ENCODE measurements at regions not wholly inside any gene's neighbourhood (a gene's known extent, or its start where the extent isn't known, plus 50 kb on each side); places are given as distances from the start of the nearest gene placed in this dataset.

DNA sequence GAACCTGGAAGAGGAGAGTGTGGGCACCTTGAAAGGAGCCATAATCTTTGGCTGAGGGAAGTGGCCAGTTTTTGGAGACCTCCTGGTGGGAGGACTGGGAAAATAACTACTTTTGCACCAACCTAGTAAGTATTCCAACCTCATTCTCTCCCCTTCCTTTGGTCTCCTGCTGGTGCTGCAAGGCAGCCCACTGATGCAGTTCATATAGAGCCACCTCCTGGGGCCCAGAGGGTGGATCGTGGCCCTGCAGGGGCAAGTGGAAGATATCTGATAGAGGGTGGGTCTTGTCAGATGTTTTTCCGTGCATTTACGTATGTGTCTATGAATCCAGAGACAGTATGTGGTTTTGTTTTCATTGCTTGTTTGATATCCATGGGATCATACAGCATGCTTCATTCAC is 172.8 kb upstream of the PITX1 start:
- no peak overlapping the region for H3K4me3 Mint-ChIP-seq
- peaks cover 8% of the 10 kb centered on the region for H3K9me3 Mint-ChIP-seq
- ChIA-PET CTCF (no interaction called here), POLR2A (no interaction called here)
- no peaks in the 10 kb centered on the region for H3K4me1 Mint-ChIP-seq
- DNase-seq, result no peak
- peaks cover 3% of the 10 kb centered on the region for H3K36me3 Mint-ChIP-seq (ENCODE audit: low read depth)
- H3K27me3 Mint-ChIP-seq, result peaks cover 36% of the 10 kb centered on the region
- no peak overlapping the region for H3K27ac Mint-ChIP-seq

DNA sequence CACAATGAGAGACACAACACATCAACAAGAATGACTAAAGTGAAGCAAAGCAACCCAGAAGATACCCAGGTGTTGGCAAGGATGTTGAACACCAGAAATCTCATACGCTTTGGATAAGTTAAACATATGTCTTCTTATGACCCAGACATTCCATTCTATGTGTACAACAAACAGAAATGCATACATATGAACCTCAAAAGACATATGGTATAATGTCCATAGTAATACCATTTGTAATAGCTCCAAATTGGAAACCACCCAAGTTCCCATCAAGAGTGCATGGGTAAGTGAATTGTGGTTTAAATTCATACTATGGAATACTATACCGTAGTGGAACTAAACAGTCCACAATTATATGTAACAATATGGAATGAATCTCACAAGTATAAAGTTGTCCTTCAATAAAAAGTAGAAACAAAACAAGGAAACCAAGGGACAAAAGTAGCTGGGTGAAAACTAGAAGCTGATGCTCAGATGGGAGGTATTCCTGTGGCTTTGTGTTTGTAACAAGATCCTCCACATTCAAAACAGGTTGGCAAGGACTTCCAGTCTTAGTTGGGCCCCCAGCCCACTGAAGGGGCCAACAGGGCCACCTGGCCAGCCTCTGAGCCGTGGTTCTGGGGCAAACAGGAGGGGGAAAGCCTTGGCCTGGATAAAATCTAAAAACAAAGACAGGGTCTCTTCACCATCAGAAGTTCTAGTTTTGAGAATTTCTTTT is 171.8 kb upstream of the PITX1 start:
- Mint-ChIP-seq H3K27ac (no peak overlapping the region), H3K4me3 (no peak overlapping the region), H3K36me3 (ENCODE audit: low read depth) (peaks cover 3% of the 10 kb centered on the region), H3K9me3 (peaks cover 8% of the 10 kb centered on the region), H3K27me3 (peaks cover 40% of the 10 kb centered on the region), H3K4me1 (no peaks in the 10 kb centered on the region)
- CTCF ChIA-PET, result no interaction called here
- DNase-seq, result no peak
- POLR2A ChIA-PET, result no interaction called here

GRCh38 chr5:135204151-135204600 is 170.1 kb upstream of the PITX1 start:
- no peak overlapping the region for H3K27ac Mint-ChIP-seq
- H3K27me3 Mint-ChIP-seq, result peaks cover 46% of the 10 kb centered on the region
- POLR2A ChIA-PET, result no interaction called here

DNA sequence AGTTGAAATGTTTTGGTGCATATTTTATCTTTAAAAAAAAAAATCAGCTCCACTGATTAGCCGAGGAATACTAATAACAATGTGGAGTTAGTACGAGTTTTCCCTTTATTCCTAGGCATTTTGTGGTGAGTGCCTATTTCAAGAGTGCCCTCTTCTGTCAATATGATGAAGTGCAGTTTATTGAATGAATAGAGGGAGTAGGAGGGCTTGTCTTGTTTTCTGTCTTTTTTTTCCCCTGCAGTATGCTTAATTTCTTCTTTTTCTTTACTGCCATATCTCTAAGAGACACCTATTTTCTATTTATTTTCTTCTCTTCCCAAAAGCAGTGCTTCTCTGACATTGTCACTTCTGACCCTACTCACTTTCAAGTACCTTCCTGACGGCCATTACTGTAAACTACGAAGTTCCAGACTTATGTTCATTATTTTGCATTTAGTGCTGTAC is 169.6 kb upstream of the PITX1 start:
- Mint-ChIP-seq H3K27me3 (peaks cover 50% of the 10 kb centered on the region), H3K4me3 (no peak overlapping the region), H3K27ac (no peak overlapping the region), H3K9me3 (peaks cover 8% of the 10 kb centered on the region), H3K4me1 (no peaks in the 10 kb centered on the region), H3K36me3 (ENCODE audit: low read depth) (peaks cover 3% of the 10 kb centered on the region)
- CTCF ChIA-PET, result interaction anchor here (0.6 to 1.2 kb wide), 3 partner anchors 18 to 596 kb away, joined by 3 to 4 read pairs (median 3); no protein-coding TSS in a partner anchor
- DNase-seq, result no peak
- POLR2A ChIA-PET, result no interaction called here

More at GRCh38 chr5:135204151-135204600, 170.1 kb upstream of the PITX1 start:
- H3K36me3 Mint-ChIP-seq (ENCODE audit: low read depth), result peaks cover 3% of the 10 kb centered on the region
- peaks cover 8% of the 10 kb centered on the region for H3K9me3 Mint-ChIP-seq
- H3K4me3 Mint-ChIP-seq, result no peak overlapping the region
- no peaks in the 10 kb centered on the region for H3K4me1 Mint-ChIP-seq
- no peak for DNase-seq
- CTCF ChIA-PET, result interaction anchor here (1.0 to 1.2 kb wide), 2 partner anchors 37 to 61 kb away, joined by 3 read pairs; no protein-coding TSS in a partner anchor

- Mint-ChIP-seq H3K4me3 (no peak overlapping the region), H3K4me1 (no peaks in the 10 kb centered on the region), H3K27ac (no peak overlapping the region), H3K36me3 (ENCODE audit: low read depth) (peaks cover 3% of the 10 kb centered on the region), H3K9me3 (peaks cover 8% of the 10 kb centered on the region), H3K27me3 (peaks cover 52% of the 10 kb centered on the region)
- ChIA-PET POLR2A (no interaction called here), CTCF (interaction anchor here (0.6 to 2.0 kb wide), 3 partner anchors 12 to 595 kb away, joined by 3 to 6 read pairs (median 4); no protein-coding TSS in a partner anchor)
- DNase-seq, result no peak
These were observed 169.0 kb upstream of the PITX1 start for GRCh38 chr5:135203019-135203418.

- DNase-seq, result no peak
- H3K4me1 Mint-ChIP-seq, result no peaks in the 10 kb centered on the region
- ChIA-PET POLR2A (no interaction called here), CTCF (no interaction called here)
- no peak overlapping the region for H3K27ac Mint-ChIP-seq
- peaks cover 3% of the 10 kb centered on the region for H3K36me3 Mint-ChIP-seq (ENCODE audit: low read depth)
- H3K9me3 Mint-ChIP-seq, result peaks cover 8% of the 10 kb centered on the region
- H3K27me3 Mint-ChIP-seq, result peaks cover 69% of the 10 kb centered on the region
- no peak overlapping the region for H3K4me3 Mint-ChIP-seq
These were observed 165.9 kb upstream of the PITX1 start for GRCh38 chr5:135199919-135200318.

- Mint-ChIP-seq H3K9me3 (no peaks in the 10 kb centered on the region), H3K36me3 (ENCODE audit: low read depth) (no peaks in the 10 kb centered on the region), H3K27me3 (peaks cover 77% of the 10 kb centered on the region), H3K4me1 (no peaks in the 10 kb centered on the region), H3K27ac (no peak overlapping the region), H3K4me3 (no peak overlapping the region)
- ChIA-PET CTCF (no interaction called here), POLR2A (no interaction called here)
- DNase-seq, result no peak
These were observed 162.5 kb upstream of the PITX1 start for GRCh38 chr5:135196483-135196882.

GRCh38 chr5:135195270-135195608 is 161.2 kb upstream of the PITX1 start:
- H3K36me3 Mint-ChIP-seq (ENCODE audit: low read depth), result no peaks in the 10 kb centered on the region
- ChIA-PET POLR2A (no interaction called here), CTCF (no interaction called here)
- no peaks in the 10 kb centered on the region for H3K9me3 Mint-ChIP-seq
- no peak overlapping the region for H3K4me3 Mint-ChIP-seq
- H3K4me1 Mint-ChIP-seq, result peaks cover 2% of the 10 kb centered on the region
- H3K27me3 Mint-ChIP-seq, result peaks cover 82% of the 10 kb centered on the region
- no peak overlapping the region for H3K27ac Mint-ChIP-seq
- DNase-seq, result no peak

DNA sequence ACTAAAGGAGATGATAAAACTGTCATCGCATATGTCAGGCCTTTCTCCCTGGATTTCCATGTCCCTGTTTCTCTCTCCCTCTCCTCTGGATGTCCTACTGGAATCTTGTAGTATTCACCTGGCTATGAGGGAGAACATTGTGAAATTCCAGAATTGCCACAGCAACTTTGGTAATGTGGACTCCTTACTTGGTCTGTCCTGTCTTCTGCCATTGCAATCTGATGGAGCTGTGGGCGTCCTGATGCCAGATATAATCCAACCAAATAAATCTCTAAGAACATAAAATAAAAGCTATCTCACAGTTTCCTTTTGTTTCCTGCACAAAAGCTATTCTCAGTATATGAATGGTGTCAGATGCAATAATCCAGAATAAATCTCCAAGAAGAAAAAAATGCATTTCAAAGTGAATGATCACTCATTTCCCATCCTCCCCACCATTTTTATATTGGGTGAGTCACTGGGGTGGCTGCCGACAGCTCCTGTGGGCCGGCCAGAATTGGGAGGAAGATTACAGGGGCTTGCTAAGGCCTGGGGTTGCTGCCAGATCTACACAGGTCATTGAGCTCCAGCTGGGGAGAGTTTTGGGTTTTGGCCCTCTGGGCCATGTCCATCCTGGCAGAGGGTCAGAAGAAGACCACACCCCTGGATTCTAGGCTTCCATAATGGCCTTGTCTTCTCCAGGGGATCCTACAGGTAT is 160.7 kb upstream of the PITX1 start:
- peaks cover 2% of the 10 kb centered on the region for H3K4me1 Mint-ChIP-seq
- CTCF ChIA-PET, result no interaction called here
- H3K9me3 Mint-ChIP-seq, result no peaks in the 10 kb centered on the region
- H3K27me3 Mint-ChIP-seq, result peaks cover 81% of the 10 kb centered on the region
- no peaks in the 10 kb centered on the region for H3K36me3 Mint-ChIP-seq (ENCODE audit: low read depth)
- DNase-seq, result no peak
- H3K4me3 Mint-ChIP-seq, result no peak overlapping the region
- POLR2A ChIA-PET, result no interaction called here
- no peak overlapping the region for H3K27ac Mint-ChIP-seq

GRCh38 chr5:135194126-135194488 is 160.1 kb upstream of the PITX1 start:
- H3K4me1 Mint-ChIP-seq, result peaks cover 2% of the 10 kb centered on the region
- CTCF ChIA-PET, result no interaction called here
- no peak overlapping the region for H3K27ac Mint-ChIP-seq
- no peaks in the 10 kb centered on the region for H3K36me3 Mint-ChIP-seq (ENCODE audit: low read depth)
- DNase-seq, result no peak
- H3K9me3 Mint-ChIP-seq, result no peaks in the 10 kb centered on the region
- H3K27me3 Mint-ChIP-seq, result peaks cover 81% of the 10 kb centered on the region
- H3K4me3 Mint-ChIP-seq, result no peak overlapping the region
- POLR2A ChIA-PET, result no interaction called here

- no peak for DNase-seq
- Mint-ChIP-seq H3K27ac (no peak overlapping the region), H3K27me3 (peaks cover 74% of the 10 kb centered on the region), H3K36me3 (ENCODE audit: low read depth) (no peaks in the 10 kb centered on the region), H3K9me3 (no peaks in the 10 kb centered on the region), H3K4me1 (peaks cover 2% of the 10 kb centered on the region), H3K4me3 (no peak overlapping the region)
- CTCF ChIA-PET, result interaction anchor here (0.8 to 2.2 kb wide), 2 partner anchors 9 to 138 kb away, joined by 3 to 5 read pairs; no protein-coding TSS in a partner anchor
- POLR2A ChIA-PET, result no interaction called here
These were observed 159.4 kb upstream of the PITX1 start for GRCh38 chr5:135193213-135194125.

DNA sequence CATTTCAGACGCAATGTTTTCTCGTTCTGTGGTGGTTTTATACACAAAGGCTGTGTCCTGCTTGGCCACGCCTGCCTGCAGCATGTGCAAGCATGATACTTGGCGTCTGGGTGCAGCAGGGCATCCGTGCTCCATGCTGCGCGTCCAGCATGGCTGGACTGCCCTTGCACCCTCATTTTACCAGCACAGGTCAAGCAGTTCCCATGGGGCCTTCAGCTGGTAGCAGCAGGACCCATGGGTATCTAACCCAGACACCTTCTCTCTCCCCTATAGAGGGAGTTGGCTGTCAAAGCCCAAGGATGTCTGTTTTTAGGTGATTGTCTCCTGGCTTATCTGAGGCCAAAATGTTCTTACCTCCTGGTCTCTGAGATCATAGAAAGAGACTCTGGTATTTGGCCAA is 158.3 kb upstream of the PITX1 start:
- no peak overlapping the region for H3K27ac Mint-ChIP-seq
- peaks cover 2% of the 10 kb centered on the region for H3K4me1 Mint-ChIP-seq
- POLR2A ChIA-PET, result no interaction called here
- no peaks in the 10 kb centered on the region for H3K36me3 Mint-ChIP-seq (ENCODE audit: low read depth)
- no peaks in the 10 kb centered on the region for H3K9me3 Mint-ChIP-seq
- DNase-seq, result no peak
- H3K4me3 Mint-ChIP-seq, result no peak overlapping the region
- H3K27me3 Mint-ChIP-seq, result peaks cover 68% of the 10 kb centered on the region
- CTCF ChIA-PET, result interaction anchor here (1.4 to 2.2 kb wide), 5 partner anchors 10 to 234 kb away, joined by 3 to 11 read pairs (median 5); no protein-coding TSS in a partner anchor

Measured in activated CD4-positive, alpha-beta memory T cell treated with anti-CD3 and anti-CD28 coated beads, Interleukin-2, amount 10 ng/mL, durations not matched to agents 7 days and 5 days (primary cell).